HEK293 (cell line): ENCODE measurements at regions not wholly inside any gene's neighbourhood (a gene's known extent, or its start where the extent isn't known, plus 50 kb on each side); places are given as distances from the start of the nearest gene placed in this dataset.

Experiments
- CTCF ChIA-PET: fragments of 350-600 bp; formaldehyde crosslinking; extraction: SDS; loops from one replicate; lab custom pipeline; 2021; ENCODE audit warnings: antibody characterized with exemption; lab: Yijun Ruan, JAX
- POLR2A ChIA-PET: fragments of 300-600 bp; formaldehyde crosslinking; extraction: SDS; loops from one replicate; lab custom pipeline; 2020; ENCODE audit warnings: antibody characterized with exemption, inconsistent platforms; lab: Yijun Ruan, JAX
- H3K27ac ChIP-seq: fragments of 200-500 bp; sonication (Bioruptor generic); 2 replicates; pipeline ENCODE4 v1.5.1; 2014; ENCODE audit warnings: low read depth, low read length, control low read depth, inconsistent platforms; ENCODE audit errors: extremely low read depth
- H3K36me3 ChIP-seq, 2 experiments: fragments of 200-500 bp in 1 of 2; sonication (Bioruptor generic) in 1 of 2; 1 replicate in 1 of 2; 2 replicates in 1 of 2; pipeline ENCODE4 v1.5.1; 2014 to 2017; ENCODE audit warnings: inconsistent platforms in 2 of 2, low read length in 2 of 2; ENCODE audit not compliant: control insufficient read depth in 2 of 2, insufficient read depth in 1 of 2
- H3K4me1 ChIP-seq: fragments of 200-500 bp; sonication (Bioruptor generic); 2 replicates; pipeline ENCODE4 v1.5.1; 2014; ENCODE audit warnings: mild to moderate bottlenecking, low read length, inconsistent platforms; ENCODE audit not compliant: control insufficient read depth, insufficient read depth
- H3K4me3 ChIP-seq: 2 replicates; pipeline ENCODE4 v1.5.1; 2011; ENCODE audit warnings: low read depth, mild to moderate bottlenecking, control low read depth, low read length, moderate library complexity
- H3K9me3 ChIP-seq: fragments of 200-500 bp; sonication (Bioruptor generic); 2 replicates; pipeline ENCODE4 v1.5.1; 2014; ENCODE audit warnings: low read depth, low read length, inconsistent platforms; ENCODE audit not compliant: control insufficient read depth, insufficient read depth
- EGR2 ChIP-seq: fragments of 450-650 bp; formaldehyde crosslinking; IDR thresholded peaks from 2 replicates; pipeline ENCODE4 v1.5.1; 2016; ENCODE audit warnings: low read depth, missing biosample characterization, missing genetic modification characterization
- GLI4 ChIP-seq: fragments of 450-650 bp; formaldehyde crosslinking; IDR thresholded peaks from 2 replicates; pipeline ENCODE4 v1.5.1; 2016; ENCODE audit warnings: missing biosample characterization, missing genetic modification characterization
- IKZF3 ChIP-seq: fragments of 450-650 bp; IDR thresholded peaks from 2 replicates; pipeline ENCODE4 v1.5.0; 2018; ENCODE audit warnings: missing biosample characterization, mild to moderate bottlenecking, missing genetic modification characterization, moderate library complexity
- KLF1 ChIP-seq: fragments of 450-650 bp; formaldehyde crosslinking; IDR thresholded peaks from 2 replicates; pipeline ENCODE4 v1.5.1; 2016; ENCODE audit warnings: missing biosample characterization, missing genetic modification characterization
- MYNN ChIP-seq: fragments of 450-650 bp; formaldehyde crosslinking; IDR thresholded peaks from 2 replicates; pipeline ENCODE4 v1.5.1; 2016; ENCODE audit warnings: missing biosample characterization, missing genetic modification characterization, borderline replicate concordance
- PATZ1 ChIP-seq: fragments of 450-650 bp; formaldehyde crosslinking; IDR thresholded peaks from 2 replicates; pipeline ENCODE4 v1.5.1; 2016; ENCODE audit warnings: missing biosample characterization, missing genetic modification characterization
- PRDM10 ChIP-seq: fragments of 450-650 bp; formaldehyde crosslinking; IDR thresholded peaks from 2 replicates; pipeline ENCODE4 v1.5.1; 2016; ENCODE audit warnings: missing biosample characterization, missing genetic modification characterization
- RBAK ChIP-seq: fragments of 450-650 bp; formaldehyde crosslinking; IDR thresholded peaks from 2 replicates; pipeline ENCODE4 v1.5.1; 2016; ENCODE audit warnings: missing biosample characterization, missing genetic modification characterization
- SCRT2 ChIP-seq: fragments of 450-650 bp; formaldehyde crosslinking; IDR thresholded peaks from 2 replicates; pipeline ENCODE4 v1.5.1; 2016; ENCODE audit warnings: missing biosample characterization, missing genetic modification characterization
- SETDB1 ChIP-seq: IDR thresholded peaks from one replicate; pipeline ENCODE4 v1.6.1; 2017; ENCODE audit warnings: mild to moderate bottlenecking, low read length, moderate library complexity, mixed read lengths; ENCODE audit not compliant: insufficient read length
- YY2 ChIP-seq: fragments of 450-650 bp; formaldehyde crosslinking; IDR thresholded peaks from 2 replicates; pipeline ENCODE4 v1.5.1; 2016; ENCODE audit warnings: missing biosample characterization, missing genetic modification characterization
- ZBTB44 ChIP-seq: fragments of 450-650 bp; IDR thresholded peaks from 2 replicates; pipeline ENCODE4 v1.5.1; 2018; ENCODE audit warnings: missing biosample characterization, mild to moderate bottlenecking, missing genetic modification characterization
- ZFHX2 ChIP-seq: fragments of 450-650 bp; formaldehyde crosslinking; conservative IDR thresholded peaks from 2 replicates; pipeline ENCODE4 v1.5.1; 2016; ENCODE audit warnings: missing biosample characterization, missing genetic modification characterization
- ZNF112 ChIP-seq: fragments of 450-650 bp; formaldehyde crosslinking; IDR thresholded peaks from 2 replicates; pipeline ENCODE4 v1.5.0; 2017; ENCODE audit warnings: missing biosample characterization, missing genetic modification characterization
- ZNF148 ChIP-seq: fragments of 450-650 bp; formaldehyde crosslinking; IDR thresholded peaks from 2 replicates; pipeline ENCODE4 v1.5.0; 2017; ENCODE audit warnings: missing biosample characterization, missing genetic modification characterization, borderline replicate concordance
- ZNF555 ChIP-seq: fragments of 450-650 bp; formaldehyde crosslinking; conservative IDR thresholded peaks from 2 replicates; pipeline ENCODE4 v1.5.1; 2017; ENCODE audit warnings: missing biosample characterization, mild to moderate bottlenecking, missing genetic modification characterization, inconsistent platforms
- ZNF560 ChIP-seq: fragments of 450-650 bp; formaldehyde crosslinking; IDR thresholded peaks from 2 replicates; pipeline ENCODE4 v1.5.1; 2017; ENCODE audit warnings: missing biosample characterization, missing genetic modification characterization, borderline replicate concordance
- ZNF585B ChIP-seq: fragments of 450-650 bp; formaldehyde crosslinking; IDR thresholded peaks from 2 replicates; pipeline ENCODE4 v1.5.1; 2016; ENCODE audit warnings: missing biosample characterization, missing genetic modification characterization
- ZNF624 ChIP-seq: fragments of 450-650 bp; formaldehyde crosslinking; IDR thresholded peaks from 2 replicates; pipeline ENCODE4 v1.5.1; 2017; ENCODE audit warnings: missing biosample characterization, missing genetic modification characterization
- ZNF701 ChIP-seq: fragments of 450-650 bp; formaldehyde crosslinking; IDR thresholded peaks from 2 replicates; pipeline ENCODE4 v1.5.1; 2016; ENCODE audit warnings: missing biosample characterization, missing genetic modification characterization
- ZNF707 ChIP-seq: fragments of 450-650 bp; formaldehyde crosslinking; IDR thresholded peaks from 2 replicates; pipeline ENCODE4 v1.5.1; 2016; ENCODE audit warnings: missing biosample characterization, missing genetic modification characterization
- ZNF747 ChIP-seq: fragments of 450-650 bp; formaldehyde crosslinking; IDR thresholded peaks from 2 replicates; pipeline ENCODE4 v1.5.1; 2016; ENCODE audit warnings: missing biosample characterization, missing genetic modification characterization
- ZNF830 ChIP-seq: fragments of 450-650 bp; IDR thresholded peaks from 2 replicates; pipeline ENCODE4 v1.5.0; 2018; ENCODE audit warnings: missing biosample characterization, missing genetic modification characterization, low read depth, mild to moderate bottlenecking, moderate library complexity

- H3K9me3 ChIP-seq = no peaks in the 10 kb centered on the region
- H3K36me3 ChIP-seq = no peaks in the 10 kb centered on the region
- CTCF ChIA-PET = interaction anchor here (0.7 kb wide), 2 partner anchors 26 to 92 kb away, joined by 3 read pairs; no protein-coding TSS in a partner anchor
- H3K27ac ChIP-seq = no peak overlapping the region
- H3K4me3 ChIP-seq = no peak overlapping the region
- no peaks in the 10 kb centered on the region for H3K4me1 ChIP-seq
- 0 out of 2 replicates have a peak, but pooled peaks have one; percentile 13 for TF ChIP-seq SCRT2
- no peak for TF ChIP-seq MYNN
- POLR2A ChIA-PET = no interaction called here
These were observed 64.4 kb upstream of the WWC1 start for GRCh38 chr5:168227001-168227400.

GRCh38 chr5:168227973-168228615, 63.4 kb upstream of the WWC1 start:
- TF ChIP-seq IKZF3 (tag by site-specific recombination) (no peak), ZFHX2 (tag by site-specific recombination) (0 out of 2 replicates have a peak, but pooled peaks have one; percentile 26), YY2 (no peak), KLF1 (tag by site-specific recombination) (no peak), ZNF148 (no peak), ZNF624 (tag by site-specific recombination) (no peak), EGR2 (peak; percentile 42; the same call in 1 of the 2 replicates), PATZ1 (tag by site-specific recombination) (no peak), RBAK (tag by site-specific recombination) (no peak)
- TF ChIP-seq, all 188 proteins: peak for 2
- H3K36me3 ChIP-seq = no peaks in the 10 kb centered on the region

GRCh38 chr5:168228668-168229067, 62.8 kb upstream of the WWC1 start:
- ChIA-PET POLR2A (no interaction called here), CTCF (interaction anchor here (3.5 kb wide), 1 partner anchor 8 kb away, joined by 15 read pairs; no protein-coding TSS in a partner anchor)
- Histone ChIP-seq H3K4me1 (no peaks in the 10 kb centered on the region), H3K9me3 (no peaks in the 10 kb centered on the region), H3K27ac (no peak overlapping the region), H3K4me3 (no peak overlapping the region), H3K36me3 (no peaks in the 10 kb centered on the region)
- no peak for TF ChIP-seq GLI4 (tag by site-specific recombination)
- TF ChIP-seq ZNF707 = no peak
- TF ChIP-seq ZNF112 (tag by site-specific recombination) = no peak
- TF ChIP-seq ZBTB44 (tag by site-specific recombination) = no peak
- TF ChIP-seq ZNF747 (tag by site-specific recombination) = no peak
- no peak for TF ChIP-seq ZNF701 (tag by site-specific recombination)
- TF ChIP-seq ZNF555 (tag by site-specific recombination) = no peak
- TF ChIP-seq MYNN = no peak
- TF ChIP-seq ZNF585B (tag by site-specific recombination) = no peak
- no peak for TF ChIP-seq SETDB1
- no peak for TF ChIP-seq PRDM10 (tag by site-specific recombination)
- TF ChIP-seq ZNF830 (tag by site-specific recombination) = no peak
- TF ChIP-seq ZNF560 (tag by site-specific recombination) = no peak

More at GRCh38 chr5:168227973-168228615, 63.4 kb upstream of the WWC1 start:
- Histone ChIP-seq H3K27ac (no peak overlapping the region), H3K9me3 (no peaks in the 10 kb centered on the region), H3K4me1 (no peaks in the 10 kb centered on the region), H3K4me3 (no peak overlapping the region)
- POLR2A ChIA-PET = no interaction called here
- CTCF ChIA-PET = no interaction called here
